SK-N-SH (cell line): ENCODE measurements at regions not wholly inside any gene's neighbourhood (a gene's known extent, or its start where the extent isn't known, plus 50 kb on each side); places are given as distances from the start of the nearest gene placed in this dataset.

Experiments
- CTCF ChIA-PET: fragments of 300-600, 350-600 bp; formaldehyde crosslinking; extraction: SDS; loops from one replicate; lab custom pipeline; 2021; lab: Yijun Ruan, JAX
- POLR2A ChIA-PET: fragments of 350-600 bp; sonication (Branson Sonifier 250); formaldehyde crosslinking; extraction: SDS; loops from one replicate; lab custom pipeline; 2020; ENCODE audit warnings: antibody characterized with exemption, inconsistent platforms; lab: Yijun Ruan, JAX
- DNase-seq: peaks from one replicate; pipeline ENCODE4 v3.0.0; 2012
- H2AFZ ChIP-seq: fragments of 200-600 bp; sonication (generic); 2 replicates; pipeline ENCODE4 v1.8.1; 2016; ENCODE audit warnings: antibody characterized with exemption, mild to moderate bottlenecking, low read depth
- H3F3A ChIP-seq: fragments of 200-600 bp; sonication (generic); replicated peaks from 2 replicates; pipeline ENCODE3; 2016; ENCODE audit warnings: antibody characterized with exemption, mild to moderate bottlenecking; ENCODE audit not compliant: insufficient read depth
- H3K27ac ChIP-seq, 2 experiments: fragments of 200-500 bp in 1 of 2; fragments of 200-600 bp in 1 of 2; sonication (Bioruptor generic) in 1 of 2; sonication (generic), shearing (Covaris generic) in 1 of 2; 2 replicates each; pipeline versions ENCODE4 v1.5.1 to v1.6.1; 2014 to 2016; ENCODE audit warnings: low read depth in 2 of 2, inconsistent platforms in 1 of 2, low read length in 1 of 2, mild to moderate bottlenecking in 1 of 2, mixed read lengths in 1 of 2
- H3K27me3 ChIP-seq: fragments of 200-600 bp; sonication (generic), shearing (Covaris generic); 2 replicates; pipeline ENCODE4 v1.6.1; 2016; ENCODE audit warnings: mixed run types; ENCODE audit not compliant: insufficient read depth
- H3K36me3 ChIP-seq, 2 experiments: fragments of 200-500 bp in 1 of 2; fragments of 200-600 bp in 1 of 2; sonication (Bioruptor generic) in 1 of 2; sonication (generic) in 1 of 2; replicated peaks in 1 of 2; 2 replicates each; pipeline versions ENCODE3 to v1.5.1; 2014 to 2016; ENCODE audit warnings: low read length in 1 of 2, mild to moderate bottlenecking in 1 of 2; ENCODE audit not compliant: insufficient read depth in 2 of 2, control insufficient read depth in 1 of 2
- H3K4me1 ChIP-seq, 2 experiments: fragments of 200-500 bp in 1 of 2; fragments of 200-600 bp in 1 of 2; sonication (Bioruptor generic) in 1 of 2; sonication (generic), shearing (Covaris generic) in 1 of 2; 2 replicates each; pipeline versions ENCODE4 v1.5.1 to v1.6.1; 2014 to 2016; ENCODE audit warnings: low read depth in 1 of 2, low read length in 1 of 2, mixed run types in 1 of 2; ENCODE audit not compliant: insufficient read depth in 2 of 2, control insufficient read depth in 1 of 2
- H3K4me2 ChIP-seq: fragments of 200-600 bp; sonication (generic), shearing (Covaris generic); 2 replicates; pipeline ENCODE4 v1.6.1; 2017; ENCODE audit warnings: mixed run types
- H3K4me3 ChIP-seq, 2 experiments: fragments of 200-500 bp in 1 of 2; fragments of 200-600 bp in 1 of 2; sonication (Bioruptor generic) in 1 of 2; sonication (generic), shearing (Covaris generic) in 1 of 2; 2 replicates each; pipeline versions ENCODE4 v1.5.1 to v1.8.1; 2014 to 2016; ENCODE audit warnings: low read depth in 2 of 2, inconsistent platforms in 1 of 2, low read length in 1 of 2, mild to moderate bottlenecking in 1 of 2, mixed read lengths in 1 of 2, moderate library complexity in 1 of 2
- H3K79me2 ChIP-seq: fragments of 200-600 bp; sonication (generic); 2 replicates; pipeline ENCODE4 v1.8.1; 2017; ENCODE audit warnings: mild to moderate bottlenecking; ENCODE audit not compliant: insufficient read depth
- H3K9ac ChIP-seq: fragments of 200-600 bp; sonication (generic); 2 replicates; pipeline ENCODE4 v1.6.1; 2017; ENCODE audit warnings: mixed run types
- H3K9me2 ChIP-seq: fragments of 200-600 bp; sonication (generic); 2 replicates; pipeline ENCODE4 v1.6.1; 2017; ENCODE audit warnings: mixed run types
- H3K9me3 ChIP-seq: fragments of 200-600 bp; sonication (generic); 2 replicates; pipeline ENCODE4 v1.6.1; 2017; ENCODE audit warnings: mixed run types, mild to moderate bottlenecking, moderate library complexity
- H4K20me1 ChIP-seq: fragments of 200-600 bp; sonication (generic); 2 replicates; pipeline ENCODE4 v1.6.1; 2017; ENCODE audit warnings: mild to moderate bottlenecking, mixed run types; ENCODE audit not compliant: insufficient read depth
- EP300 ChIP-seq, 2 experiments: IDR thresholded peaks; 2 replicates each; pipeline versions ENCODE4 v1.4.0 to v1.6.1; 2012; ENCODE audit warnings: borderline replicate concordance in 1 of 2, low read depth in 1 of 2, low read length in 1 of 2
- EZH2phosphoT487 ChIP-seq: fragments of 200-600 bp; sonication (generic); IDR thresholded peaks from 2 replicates; pipeline ENCODE4 v1.6.1; 2017; ENCODE audit warnings: low read depth, mixed run types, mild to moderate bottlenecking, antibody characterized with exemption, moderate library complexity, borderline replicate concordance
- FOSL2 ChIP-seq: IDR thresholded peaks from 2 replicates; pipeline ENCODE4 v1.4.0; 2012; ENCODE audit warnings: low read depth, mild to moderate bottlenecking, moderate library complexity, borderline replicate concordance
- FOXJ3 ChIP-seq: sonication (generic); formaldehyde crosslinking; IDR thresholded peaks from 2 replicates; pipeline ENCODE4 v1.5.1; 2020; ENCODE audit warnings: mild to moderate bottlenecking, missing genetic modification reagents
- GABPA ChIP-seq: IDR thresholded peaks from 2 replicates; pipeline ENCODE4 v1.4.0; 2012; ENCODE audit warnings: low read depth, mild to moderate bottlenecking
- MEF2A ChIP-seq: IDR thresholded peaks from 2 replicates; pipeline ENCODE4 v1.4.0; 2012; ENCODE audit warnings: low read depth, borderline replicate concordance
- NRF1 ChIP-seq: IDR thresholded peaks from 2 replicates; pipeline ENCODE4 v1.6.1; 2012; ENCODE audit warnings: low read depth, mild to moderate bottlenecking, low read length
- RCOR1 ChIP-seq: fragments of 150-350 bp; IDR thresholded peaks from 2 replicates; pipeline ENCODE4 v1.6.1; 2017; ENCODE audit warnings: antibody characterized with exemption, low read length
- RFX5 ChIP-seq: IDR thresholded peaks from 2 replicates; pipeline ENCODE4 v1.6.1; 2012; ENCODE audit warnings: mild to moderate bottlenecking, improper control_type of control experiment, low read length
- RXRA ChIP-seq: IDR thresholded peaks from 2 replicates; pipeline ENCODE4 v1.4.0; 2012; ENCODE audit warnings: low read depth, mild to moderate bottlenecking, borderline replicate concordance
- SIN3A ChIP-seq: IDR thresholded peaks from 2 replicates; pipeline ENCODE4 v1.6.1; 2012; ENCODE audit warnings: low read depth, mild to moderate bottlenecking, low read length, moderate library complexity, borderline replicate concordance
- SMC3 ChIP-seq: IDR thresholded peaks from 2 replicates; pipeline ENCODE4 v1.6.1; 2012; ENCODE audit warnings: low read depth, low read length, improper control_type of control experiment
- TAF1 ChIP-seq: IDR thresholded peaks from 2 replicates; pipeline ENCODE4 v1.6.1; 2012; ENCODE audit warnings: low read depth, mild to moderate bottlenecking, low read length, moderate library complexity, borderline replicate concordance
- YY1 ChIP-seq: IDR thresholded peaks from 2 replicates; pipeline ENCODE4 v1.4.0; 2012; ENCODE audit warnings: low read depth, mild to moderate bottlenecking
- WGBS: methylation state at CpG from one replicate; pipeline ENCODE4 v1.1.6; 2017; ENCODE audit warnings: low lambda C conversion rate; 5-methylcytosine and 5-hydroxymethylcytosine counted together
- TF ChIP-seq, protein P1 (sequence below): fragments of 150-350 bp; IDR thresholded peaks from 2 replicates; pipeline ENCODE4 v1.6.1; 2016; ENCODE audit warnings: mild to moderate bottlenecking, low read depth, low read length
- TF ChIP-seq, protein P2 (sequence below): fragments of 200-600 bp; sonication (generic); IDR thresholded peaks from 2 replicates; pipeline ENCODE4 v1.6.1; 2017; ENCODE audit warnings: antibody characterized with exemption, mild to moderate bottlenecking, moderate library complexity
- TF ChIP-seq, protein P3 (sequence below): IDR thresholded peaks from 2 replicates; pipeline ENCODE4 v1.4.0; 2012; ENCODE audit warnings: low read depth, borderline replicate concordance

DNA sequence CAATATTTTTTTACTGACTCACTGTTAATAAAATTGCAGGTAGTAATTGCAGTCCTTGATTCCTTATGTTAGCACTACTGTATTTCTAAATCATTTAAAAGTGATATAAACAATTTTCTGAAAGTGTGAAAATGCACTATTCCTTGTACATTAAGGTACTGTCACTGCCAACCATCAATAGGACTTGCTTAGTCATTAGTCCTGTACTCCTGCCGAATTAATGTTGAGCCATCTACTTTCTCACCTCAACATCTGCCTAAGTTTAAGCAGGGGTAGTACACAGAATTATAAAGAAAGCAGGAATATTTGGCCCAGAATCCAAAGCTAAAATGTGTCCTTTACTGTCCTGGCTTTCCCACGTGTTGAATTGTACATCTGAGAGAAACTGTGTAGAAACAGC lies 87.0 kb upstream of the TRPC3 start:
- Histone ChIP-seq H3K27ac (no peak overlapping the region), H2AFZ (no peak overlapping the region), H3K9ac (no peak overlapping the region), H3K4me2 (no peak overlapping the region), H3K9me3 (no peaks in the 10 kb centered on the region), H3K27me3 (no peaks in the 10 kb centered on the region), H3K79me2 (no peaks in the 10 kb centered on the region), H3K4me1 (no peaks in the 10 kb centered on the region), H4K20me1 (no peaks in the 10 kb centered on the region), H3F3A (no peaks in the 10 kb centered on the region), H3K36me3 (no peaks in the 10 kb centered on the region), H3K4me3 (no peak overlapping the region), H3K9me2 (no peaks in the 10 kb centered on the region)
- no peak for DNase-seq
- no peak for TF ChIP-seq SIN3A
- TF ChIP-seq EP300 (IDR thresholded peaks at IDR 0.05; ENCODE audit: borderline replicate concordance in 1 of 2, low read depth in 1 of 2, low read length in 1 of 2) = no peak
- TF ChIP-seq TAF1 = no peak
- TF ChIP-seq, protein P1, sequence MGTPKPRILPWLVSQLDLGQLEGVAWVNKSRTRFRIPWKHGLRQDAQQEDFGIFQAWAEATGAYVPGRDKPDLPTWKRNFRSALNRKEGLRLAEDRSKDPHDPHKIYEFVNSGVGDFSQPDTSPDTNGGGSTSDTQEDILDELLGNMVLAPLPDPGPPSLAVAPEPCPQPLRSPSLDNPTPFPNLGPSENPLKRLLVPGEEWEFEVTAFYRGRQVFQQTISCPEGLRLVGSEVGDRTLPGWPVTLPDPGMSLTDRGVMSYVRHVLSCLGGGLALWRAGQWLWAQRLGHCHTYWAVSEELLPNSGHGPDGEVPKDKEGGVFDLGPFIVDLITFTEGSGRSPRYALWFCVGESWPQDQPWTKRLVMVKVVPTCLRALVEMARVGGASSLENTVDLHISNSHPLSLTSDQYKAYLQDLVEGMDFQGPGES = no peak
- no peak for TF ChIP-seq FOSL2
- no peak for TF ChIP-seq GABPA
- no peak for TF ChIP-seq NRF1
- TF ChIP-seq RXRA = no peak
- no peak for TF ChIP-seq MEF2A
- TF ChIP-seq RFX5 = no peak
- TF ChIP-seq EZH2phosphoT487 = no peak
- no peak for TF ChIP-seq YY1
- no peak for TF ChIP-seq SMC3
- TF ChIP-seq, protein P2, sequence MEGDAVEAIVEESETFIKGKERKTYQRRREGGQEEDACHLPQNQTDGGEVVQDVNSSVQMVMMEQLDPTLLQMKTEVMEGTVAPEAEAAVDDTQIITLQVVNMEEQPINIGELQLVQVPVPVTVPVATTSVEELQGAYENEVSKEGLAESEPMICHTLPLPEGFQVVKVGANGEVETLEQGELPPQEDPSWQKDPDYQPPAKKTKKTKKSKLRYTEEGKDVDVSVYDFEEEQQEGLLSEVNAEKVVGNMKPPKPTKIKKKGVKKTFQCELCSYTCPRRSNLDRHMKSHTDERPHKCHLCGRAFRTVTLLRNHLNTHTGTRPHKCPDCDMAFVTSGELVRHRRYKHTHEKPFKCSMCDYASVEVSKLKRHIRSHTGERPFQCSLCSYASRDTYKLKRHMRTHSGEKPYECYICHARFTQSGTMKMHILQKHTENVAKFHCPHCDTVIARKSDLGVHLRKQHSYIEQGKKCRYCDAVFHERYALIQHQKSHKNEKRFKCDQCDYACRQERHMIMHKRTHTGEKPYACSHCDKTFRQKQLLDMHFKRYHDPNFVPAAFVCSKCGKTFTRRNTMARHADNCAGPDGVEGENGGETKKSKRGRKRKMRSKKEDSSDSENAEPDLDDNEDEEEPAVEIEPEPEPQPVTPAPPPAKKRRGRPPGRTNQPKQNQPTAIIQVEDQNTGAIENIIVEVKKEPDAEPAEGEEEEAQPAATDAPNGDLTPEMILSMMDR = no peak
- TF ChIP-seq FOXJ3 (CRISPR knock-in tag) = no peak
- TF ChIP-seq RCOR1 = no peak
- ChIA-PET POLR2A (no interaction called here), CTCF (no interaction called here)
- WGBS = 2% methylated on average over 2 of the region's 2 CpGs

DNA sequence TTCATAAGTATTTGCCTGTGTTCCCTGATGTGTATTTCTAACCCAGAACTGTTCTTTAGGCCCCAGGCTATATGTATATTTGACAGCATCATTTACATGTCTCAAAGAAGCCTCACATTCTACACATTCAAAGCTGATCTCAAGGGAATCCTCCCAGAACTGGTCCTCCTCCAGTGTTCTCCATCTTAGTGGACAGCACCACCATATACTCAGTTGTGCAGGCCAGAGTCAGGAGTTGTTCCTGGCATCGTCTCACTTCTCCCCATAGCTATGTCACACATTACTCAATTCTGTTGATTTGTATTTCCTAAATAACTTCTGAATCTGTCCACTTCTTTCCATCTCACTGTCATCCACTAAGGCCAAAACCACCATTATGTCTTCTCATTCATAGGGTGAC lies 82.8 kb upstream of the TRPC3 start:
- Histone ChIP-seq H3K36me3 (no peaks in the 10 kb centered on the region), H4K20me1 (no peaks in the 10 kb centered on the region), H2AFZ (no peak overlapping the region), H3K27me3 (no peaks in the 10 kb centered on the region), H3K9ac (no peak overlapping the region), H3K9me3 (no peaks in the 10 kb centered on the region), H3K4me1 (no peaks in the 10 kb centered on the region), H3K27ac (no peak overlapping the region), H3K9me2 (no peaks in the 10 kb centered on the region), H3F3A (no peaks in the 10 kb centered on the region), H3K4me2 (no peak overlapping the region), H3K79me2 (no peaks in the 10 kb centered on the region), H3K4me3 (no peak overlapping the region)
- TF ChIP-seq, protein P3, sequence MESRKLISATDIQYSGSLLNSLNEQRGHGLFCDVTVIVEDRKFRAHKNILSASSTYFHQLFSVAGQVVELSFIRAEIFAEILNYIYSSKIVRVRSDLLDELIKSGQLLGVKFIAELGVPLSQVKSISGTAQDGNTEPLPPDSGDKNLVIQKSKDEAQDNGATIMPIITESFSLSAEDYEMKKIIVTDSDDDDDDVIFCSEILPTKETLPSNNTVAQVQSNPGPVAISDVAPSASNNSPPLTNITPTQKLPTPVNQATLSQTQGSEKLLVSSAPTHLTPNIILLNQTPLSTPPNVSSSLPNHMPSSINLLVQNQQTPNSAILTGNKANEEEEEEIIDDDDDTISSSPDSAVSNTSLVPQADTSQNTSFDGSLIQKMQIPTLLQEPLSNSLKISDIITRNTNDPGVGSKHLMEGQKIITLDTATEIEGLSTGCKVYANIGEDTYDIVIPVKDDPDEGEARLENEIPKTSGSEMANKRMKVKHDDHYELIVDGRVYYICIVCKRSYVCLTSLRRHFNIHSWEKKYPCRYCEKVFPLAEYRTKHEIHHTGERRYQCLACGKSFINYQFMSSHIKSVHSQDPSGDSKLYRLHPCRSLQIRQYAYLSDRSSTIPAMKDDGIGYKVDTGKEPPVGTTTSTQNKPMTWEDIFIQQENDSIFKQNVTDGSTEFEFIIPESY = no peak
- TF ChIP-seq, protein P2 = no peak
- TF ChIP-seq SMC3 = no peak
- TF ChIP-seq, protein P1 = no peak
- no peak for DNase-seq
- 0% methylated on average over 1 of the region's 1 CpG for WGBS
- POLR2A ChIA-PET = no interaction called here
- CTCF ChIA-PET = no interaction called here
